ENCODE measurements at regions not wholly inside any gene's neighbourhood (a gene's known extent, or its start where the extent isn't known, plus 50 kb on each side); places are given as distances from the start of the nearest gene placed in this dataset.

GRCh38 chr3:152728231-152728980 is 106.5 kb upstream of the P2RY1 start:
- Histone ChIP-seq H3K4me3 (ENCODE audit: low read length) (no peak overlapping the region), H3K27me3 (ENCODE audit: insufficient read depth, low read length) (no peaks in the 10 kb centered on the region), H3K36me3 (ENCODE audit: insufficient read depth, low read length) (no peaks in the 10 kb centered on the region), H3K9me3 (ENCODE audit: low read length) (no peaks in the 10 kb centered on the region), H3K4me1 (ENCODE audit: insufficient read depth, low read length) (no peaks in the 10 kb centered on the region), H2AFZ (ENCODE audit: low read depth, low read length) (no peak overlapping the region)

- no peaks in the 10 kb centered on the region for H3K27me3 ChIP-seq (ENCODE audit: insufficient read depth, low read length)
- no peaks in the 10 kb centered on the region for H3K36me3 ChIP-seq (ENCODE audit: insufficient read depth, low read length)
- H3K9me3 ChIP-seq (ENCODE audit: low read length), result no peaks in the 10 kb centered on the region
- H2AFZ ChIP-seq (ENCODE audit: low read depth, low read length), result no peak overlapping the region
- no peaks in the 10 kb centered on the region for H3K4me1 ChIP-seq (ENCODE audit: insufficient read depth, low read length)
- H3K4me3 ChIP-seq (ENCODE audit: low read length), result no peak overlapping the region
Measured at GRCh38 chr3:152729906-152730305, 105.0 kb upstream of the P2RY1 start.

- Histone ChIP-seq H3K27me3 (ENCODE audit: insufficient read depth, low read length) (no peaks in the 10 kb centered on the region), H3K9me3 (ENCODE audit: low read length) (no peaks in the 10 kb centered on the region), H2AFZ (ENCODE audit: low read depth, low read length) (no peak overlapping the region), H3K36me3 (ENCODE audit: insufficient read depth, low read length) (no peaks in the 10 kb centered on the region), H3K4me1 (ENCODE audit: insufficient read depth, low read length) (no peaks in the 10 kb centered on the region), H3K4me3 (ENCODE audit: low read length) (no peak overlapping the region)
Measured at GRCh38 chr3:152731511-152731910, 103.4 kb upstream of the P2RY1 start.

GRCh38 chr3:152733584-152734119 is 101.3 kb upstream of the P2RY1 start:
- Histone ChIP-seq H2AFZ (ENCODE audit: low read depth, low read length) (no peak overlapping the region), H3K27me3 (ENCODE audit: insufficient read depth, low read length) (no peaks in the 10 kb centered on the region), H3K9me3 (ENCODE audit: low read length) (no peaks in the 10 kb centered on the region), H3K4me3 (ENCODE audit: low read length) (no peak overlapping the region), H3K36me3 (ENCODE audit: insufficient read depth, low read length) (no peaks in the 10 kb centered on the region), H3K4me1 (ENCODE audit: insufficient read depth, low read length) (no peaks in the 10 kb centered on the region)

- H2AFZ ChIP-seq (ENCODE audit: low read depth, low read length), result no peak overlapping the region
- H3K4me3 ChIP-seq (ENCODE audit: low read length), result no peak overlapping the region
- no peaks in the 10 kb centered on the region for H3K4me1 ChIP-seq (ENCODE audit: insufficient read depth, low read length)
- H3K9me3 ChIP-seq (ENCODE audit: low read length), result no peaks in the 10 kb centered on the region
- no peaks in the 10 kb centered on the region for H3K27me3 ChIP-seq (ENCODE audit: insufficient read depth, low read length)
- no peaks in the 10 kb centered on the region for H3K36me3 ChIP-seq (ENCODE audit: insufficient read depth, low read length)
Measured at GRCh38 chr3:152737021-152737908, 97.7 kb upstream of the P2RY1 start.

GRCh38 chr3:152738656-152739055 is 96.3 kb upstream of the P2RY1 start:
- no peak overlapping the region for H2AFZ ChIP-seq (ENCODE audit: low read depth, low read length)
- no peak overlapping the region for H3K4me3 ChIP-seq (ENCODE audit: low read length)
- no peaks in the 10 kb centered on the region for H3K27me3 ChIP-seq (ENCODE audit: insufficient read depth, low read length)
- no peaks in the 10 kb centered on the region for H3K36me3 ChIP-seq (ENCODE audit: insufficient read depth, low read length)
- no peaks in the 10 kb centered on the region for H3K9me3 ChIP-seq (ENCODE audit: low read length)
- no peaks in the 10 kb centered on the region for H3K4me1 ChIP-seq (ENCODE audit: insufficient read depth, low read length)

GRCh38 chr3:152742368-152743347 is 92.3 kb upstream of the P2RY1 start:
- no peaks in the 10 kb centered on the region for H3K27me3 ChIP-seq (ENCODE audit: insufficient read depth, low read length)
- no peaks in the 10 kb centered on the region for H3K4me1 ChIP-seq (ENCODE audit: insufficient read depth, low read length)
- no peak overlapping the region for H2AFZ ChIP-seq (ENCODE audit: low read depth, low read length)
- no peak overlapping the region for H3K4me3 ChIP-seq (ENCODE audit: low read length)
- H3K36me3 ChIP-seq (ENCODE audit: insufficient read depth, low read length), result no peaks in the 10 kb centered on the region
- no peaks in the 10 kb centered on the region for H3K9me3 ChIP-seq (ENCODE audit: low read length)

GRCh38 chr3:152745646-152746045 is 89.3 kb upstream of the P2RY1 start:
- no peaks in the 10 kb centered on the region for H3K9me3 ChIP-seq (ENCODE audit: low read length)
- no peaks in the 10 kb centered on the region for H3K4me1 ChIP-seq (ENCODE audit: insufficient read depth, low read length)
- no peaks in the 10 kb centered on the region for H3K36me3 ChIP-seq (ENCODE audit: insufficient read depth, low read length)
- H2AFZ ChIP-seq (ENCODE audit: low read depth, low read length), result no peak overlapping the region
- H3K4me3 ChIP-seq (ENCODE audit: low read length), result no peak overlapping the region
- no peaks in the 10 kb centered on the region for H3K27me3 ChIP-seq (ENCODE audit: insufficient read depth, low read length)

- Histone ChIP-seq H2AFZ (ENCODE audit: low read depth, low read length) (no peak overlapping the region), H3K27me3 (ENCODE audit: insufficient read depth, low read length) (no peaks in the 10 kb centered on the region), H3K36me3 (ENCODE audit: insufficient read depth, low read length) (no peaks in the 10 kb centered on the region), H3K9me3 (ENCODE audit: low read length) (no peaks in the 10 kb centered on the region), H3K4me1 (ENCODE audit: insufficient read depth, low read length) (no peaks in the 10 kb centered on the region), H3K4me3 (ENCODE audit: low read length) (no peak overlapping the region)
Measured at GRCh38 chr3:152754303-152754702, 80.6 kb upstream of the P2RY1 start.

- H3K4me3 ChIP-seq (ENCODE audit: low read length), result no peak overlapping the region
- peaks cover 2% of the 10 kb centered on the region for H3K4me1 ChIP-seq (ENCODE audit: insufficient read depth, low read length)
- no peaks in the 10 kb centered on the region for H3K9me3 ChIP-seq (ENCODE audit: low read length)
- no peak overlapping the region for H2AFZ ChIP-seq (ENCODE audit: low read depth, low read length)
- H3K36me3 ChIP-seq (ENCODE audit: insufficient read depth, low read length), result no peaks in the 10 kb centered on the region
- no peaks in the 10 kb centered on the region for H3K27me3 ChIP-seq (ENCODE audit: insufficient read depth, low read length)
Measured at GRCh38 chr3:152756807-152757206, 78.1 kb upstream of the P2RY1 start.

- no peaks in the 10 kb centered on the region for H3K36me3 ChIP-seq (ENCODE audit: insufficient read depth, low read length)
- H3K4me1 ChIP-seq (ENCODE audit: insufficient read depth, low read length), result peaks cover 2% of the 10 kb centered on the region
- H3K27me3 ChIP-seq (ENCODE audit: insufficient read depth, low read length), result no peaks in the 10 kb centered on the region
- H3K4me3 ChIP-seq (ENCODE audit: low read length), result no peak overlapping the region
- H3K9me3 ChIP-seq (ENCODE audit: low read length), result no peaks in the 10 kb centered on the region
- H2AFZ ChIP-seq (ENCODE audit: low read depth, low read length), result no peak overlapping the region
Measured at GRCh38 chr3:152760024-152760563, 74.8 kb upstream of the P2RY1 start.

GRCh38 chr3:152760591-152760990 is 74.3 kb upstream of the P2RY1 start:
- Histone ChIP-seq H3K4me1 (ENCODE audit: insufficient read depth, low read length) (peaks cover 2% of the 10 kb centered on the region), H2AFZ (ENCODE audit: low read depth, low read length) (no peak overlapping the region), H3K4me3 (ENCODE audit: low read length) (no peak overlapping the region), H3K36me3 (ENCODE audit: insufficient read depth, low read length) (no peaks in the 10 kb centered on the region), H3K27me3 (ENCODE audit: insufficient read depth, low read length) (no peaks in the 10 kb centered on the region), H3K9me3 (ENCODE audit: low read length) (no peaks in the 10 kb centered on the region)
